ENCODE measurements at regions not wholly inside any gene's neighbourhood (a gene's known extent, or its start where the extent isn't known, plus 50 kb on each side); places are given as distances from the start of the nearest gene placed in this dataset.

- DNase-seq: no peak
- Mint-ChIP-seq H3K4me3 (no peak overlapping the region), H3K27me3 (peaks cover 4% of the 10 kb centered on the region), H3K9me3 (no peaks in the 10 kb centered on the region), H3K4me1 (no peaks in the 10 kb centered on the region), H3K27ac (no peak overlapping the region), H3K36me3 (no peaks in the 10 kb centered on the region)
- CTCF ChIA-PET: no interaction called here
Measured at GRCh38 chr6:46072866-46073265, 56.9 kb upstream of the ENPP4 start.

GRCh38 chr6:46078294-46078693 is 51.5 kb upstream of the ENPP4 start:
- H3K27me3 Mint-ChIP-seq: no peaks in the 10 kb centered on the region
- no peak for DNase-seq
- H3K4me3 Mint-ChIP-seq: no peak overlapping the region
- no peaks in the 10 kb centered on the region for H3K4me1 Mint-ChIP-seq
- H3K9me3 Mint-ChIP-seq: no peaks in the 10 kb centered on the region
- H3K36me3 Mint-ChIP-seq: no peaks in the 10 kb centered on the region
- no peak overlapping the region for H3K27ac Mint-ChIP-seq
- CTCF ChIA-PET: no interaction called here

- Mint-ChIP-seq H3K27me3 (no peaks in the 10 kb centered on the region), H3K4me3 (no peak overlapping the region), H3K27ac (no peak overlapping the region), H3K4me1 (no peaks in the 10 kb centered on the region), H3K9me3 (no peaks in the 10 kb centered on the region), H3K36me3 (no peaks in the 10 kb centered on the region)
- no peak for DNase-seq
- CTCF ChIA-PET: interaction anchor here (0.6 to 1.7 kb wide), 2 partner anchors 8 to 11 kb away, joined by 3 to 7 read pairs; no protein-coding TSS in a partner anchor
Measured at GRCh38 chr6:46079061-46079460, 50.7 kb upstream of the ENPP4 start.

All from activated naive CD4-positive, alpha-beta T cell treated with anti-CD3 and anti-CD28 coated beads, Interleukin-2, amount 10 ng/mL, durations not matched to agents 7 days and 5 days (primary cell).